GM04504 (cell line): ENCODE measurements at regions not wholly inside any gene's neighbourhood (a gene's known extent, or its start where the extent isn't known, plus 50 kb on each side); places are given as distances from the start of the nearest gene placed in this dataset.

Experiments used
- DNase-seq: peaks from one replicate; pipeline ENCODE4 v3.0.0-alpha.2; 2012; ENCODE audit warnings: low read depth

DNA sequence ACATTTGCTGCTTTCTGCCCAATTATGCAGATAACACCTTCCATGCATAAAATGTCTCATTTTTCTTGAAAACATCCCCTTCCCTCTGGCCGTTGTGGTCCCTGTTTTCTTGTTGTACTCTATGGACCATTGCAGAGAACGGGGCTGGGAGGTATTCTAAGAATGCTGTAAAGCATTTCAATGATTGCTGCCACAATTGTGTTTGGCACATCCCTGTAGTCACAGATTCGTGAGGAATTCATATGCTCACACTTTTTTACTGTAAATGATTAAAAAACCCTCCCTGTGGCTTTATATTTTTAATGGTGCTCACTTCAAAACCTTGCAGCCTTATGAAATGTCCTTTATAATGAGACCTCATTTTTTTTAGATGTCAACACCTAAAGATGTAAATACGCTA is 207.2 kb upstream of the GBE1 start:
- no peak for DNase-seq

GRCh38 chr3:81967393-81967792 is 205.9 kb upstream of the GBE1 start:
- DNase-seq = no peak

- DNase-seq = no peak
Observed at GRCh38 chr3:81965696-81966095, 204.3 kb upstream of the GBE1 start.

DNA sequence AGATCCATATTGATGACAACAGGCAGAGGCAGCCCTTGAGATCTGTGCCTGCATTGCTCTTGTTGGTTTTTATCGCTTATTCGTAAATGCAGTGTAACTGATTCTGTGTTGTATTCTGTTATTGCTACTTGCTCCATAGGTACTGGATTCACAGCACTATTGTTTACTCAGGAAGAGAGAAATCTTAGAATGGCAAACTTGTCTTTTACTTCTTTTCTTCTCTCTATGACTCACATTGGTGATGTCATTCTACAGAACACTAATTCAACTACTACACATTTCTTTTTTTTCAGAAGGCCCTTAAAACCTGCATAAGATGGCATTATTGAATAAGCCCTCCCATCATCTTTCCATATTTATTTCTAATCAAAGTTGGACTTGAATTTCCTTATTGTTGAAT is 201.0 kb upstream of the GBE1 start:
- DNase-seq = no peak

DNA sequence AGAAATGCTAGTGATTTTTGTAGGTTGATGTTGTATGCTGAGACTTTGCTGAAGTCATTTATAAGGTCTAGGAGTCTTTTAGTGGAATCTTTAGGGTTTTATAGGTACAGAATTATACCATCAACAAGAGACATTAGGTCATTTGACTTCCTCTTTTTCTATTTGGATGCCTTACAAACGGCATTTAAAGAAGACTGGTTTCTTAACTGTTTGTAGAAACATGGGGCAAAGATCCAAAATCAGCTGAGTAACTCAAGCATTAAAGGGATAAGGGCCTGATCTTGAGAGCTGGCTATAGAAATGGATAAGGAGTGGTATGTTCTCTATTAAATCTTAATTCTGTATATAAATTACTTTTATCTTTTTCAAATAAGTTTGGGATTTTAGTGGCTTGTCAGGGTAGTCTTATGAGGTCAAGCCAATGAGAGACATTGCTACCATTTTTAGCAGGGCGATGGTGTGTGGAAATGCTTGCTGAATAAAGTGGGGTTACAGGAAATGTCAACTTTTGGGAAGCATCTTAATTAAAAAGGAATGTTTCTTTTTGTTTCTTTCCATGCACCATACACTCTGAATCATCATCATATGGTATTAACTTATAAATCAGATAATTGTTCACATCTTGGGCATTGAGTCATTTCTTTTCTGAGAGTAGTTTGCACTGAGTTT is 197.7 kb upstream of the GBE1 start:
- DNase-seq = peak; percentile 47

GRCh38 chr3:81955878-81956277 is 194.4 kb upstream of the GBE1 start:
- no peak for DNase-seq

DNA sequence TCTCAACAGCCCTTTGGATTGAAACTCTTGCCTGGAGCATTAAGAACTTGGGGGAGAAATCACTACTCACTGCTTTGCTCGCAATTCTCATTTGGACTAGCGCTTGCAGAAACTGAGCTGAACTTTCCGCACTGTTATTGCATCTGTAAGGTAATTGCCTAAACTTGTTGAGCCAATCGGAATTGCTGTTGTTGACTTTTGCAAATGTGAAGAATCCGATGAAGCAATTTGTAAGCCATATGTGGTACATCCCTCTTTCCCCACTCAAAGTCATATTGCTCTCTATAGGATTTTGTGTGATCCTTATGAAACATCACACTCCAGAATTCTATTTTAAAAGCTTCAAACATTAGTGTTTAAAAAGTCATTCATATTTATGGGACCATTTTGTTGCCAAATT is 191.7 kb upstream of the GBE1 start:
- no peak for DNase-seq

DNA sequence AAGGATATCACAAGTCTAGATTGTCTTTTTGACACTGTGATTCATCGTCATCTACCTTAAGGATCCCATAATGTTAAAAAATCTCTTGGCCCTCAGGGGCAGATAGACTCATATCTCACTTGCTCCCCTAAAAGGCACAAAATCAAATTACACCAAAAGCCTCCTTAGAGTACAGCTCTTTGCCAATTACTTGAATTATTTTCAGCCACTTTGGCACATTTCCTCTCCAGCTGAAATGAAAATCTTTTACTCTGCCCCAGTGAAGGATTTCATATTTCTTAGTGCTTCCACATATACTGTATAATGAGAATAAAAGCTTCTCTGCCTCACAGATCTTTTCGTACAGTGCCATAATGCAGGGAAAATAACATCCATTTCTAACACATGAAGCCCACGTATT is 190.7 kb upstream of the GBE1 start:
- no peak for DNase-seq

GRCh38 chr3:81951636-81952035 is 190.2 kb upstream of the GBE1 start:
- no peak for DNase-seq

DNA sequence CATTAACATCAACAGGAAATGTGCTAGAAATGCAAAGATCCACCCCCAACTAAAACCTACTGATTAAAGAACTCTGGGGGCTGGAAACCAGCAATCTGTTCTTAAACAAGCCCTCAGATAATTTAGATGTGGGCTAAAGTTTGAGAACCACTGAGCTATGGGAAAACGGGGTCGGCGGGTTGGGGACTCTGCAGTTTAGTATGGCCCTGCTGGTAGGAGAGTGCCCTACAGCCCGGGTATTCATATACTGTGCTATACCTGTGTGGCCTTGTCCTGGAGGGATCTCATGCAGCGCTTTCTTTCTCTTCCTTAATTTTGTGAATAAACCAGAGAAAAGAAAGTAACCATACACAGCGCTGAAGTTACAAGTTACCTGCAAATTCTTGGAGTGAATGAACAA is 189.7 kb upstream of the GBE1 start:
- DNase-seq = no peak

- DNase-seq = no peak
Observed at GRCh38 chr3:81947359-81947758, 185.9 kb upstream of the GBE1 start.

GRCh38 chr3:81938681-81939080 is 177.2 kb upstream of the GBE1 start:
- no peak for DNase-seq

- DNase-seq = no peak
Observed at GRCh38 chr3:81936817-81937216, 175.4 kb upstream of the GBE1 start.

DNA sequence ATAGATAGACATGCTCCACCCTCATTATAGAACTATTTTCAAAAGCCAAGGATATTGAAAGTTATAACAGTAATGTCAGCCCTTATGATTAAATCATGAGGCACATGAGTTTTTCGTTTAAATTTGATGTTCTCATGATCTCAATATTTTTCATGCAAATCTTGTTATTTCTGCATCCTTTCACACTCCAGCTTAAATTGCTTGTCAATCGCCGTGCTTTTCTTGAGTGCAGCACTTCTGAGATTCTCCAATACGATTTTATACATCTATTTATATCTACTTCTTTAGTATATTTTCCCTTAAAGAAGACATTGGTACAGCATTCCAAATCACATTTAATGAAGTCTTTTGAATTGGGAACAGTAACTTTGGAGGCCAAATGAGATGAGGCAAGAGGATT is 171.2 kb upstream of the GBE1 start:
- DNase-seq = no peak

- no peak for DNase-seq
Observed at GRCh38 chr3:81931265-81932251, 170.1 kb upstream of the GBE1 start.

GRCh38 chr3:81929697-81930096 is 168.3 kb upstream of the GBE1 start:
- DNase-seq = no peak

- no peak for DNase-seq
Observed at GRCh38 chr3:81927811-81928210, 166.4 kb upstream of the GBE1 start.

DNA sequence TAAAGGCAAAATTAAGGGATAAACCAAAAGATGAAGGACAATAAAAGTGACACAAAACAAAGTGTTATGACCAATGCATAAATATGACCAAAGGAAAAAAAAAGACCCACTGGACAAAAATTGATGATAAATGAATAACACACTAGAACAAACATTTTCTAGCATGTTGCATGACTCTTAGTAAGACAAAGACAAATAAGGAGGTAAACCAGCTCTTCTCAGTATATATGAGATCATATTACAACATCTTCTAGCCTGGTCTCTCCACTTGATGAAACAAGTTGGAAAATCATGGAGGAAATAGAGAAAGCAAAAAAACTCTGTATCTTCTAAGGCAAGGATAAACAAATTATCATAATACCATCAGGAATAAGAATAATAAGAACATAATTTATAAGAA is 163.9 kb upstream of the GBE1 start:
- no peak for DNase-seq

GRCh38 chr3:81923038-81923437 is 161.6 kb upstream of the GBE1 start:
- DNase-seq = no peak

DNA sequence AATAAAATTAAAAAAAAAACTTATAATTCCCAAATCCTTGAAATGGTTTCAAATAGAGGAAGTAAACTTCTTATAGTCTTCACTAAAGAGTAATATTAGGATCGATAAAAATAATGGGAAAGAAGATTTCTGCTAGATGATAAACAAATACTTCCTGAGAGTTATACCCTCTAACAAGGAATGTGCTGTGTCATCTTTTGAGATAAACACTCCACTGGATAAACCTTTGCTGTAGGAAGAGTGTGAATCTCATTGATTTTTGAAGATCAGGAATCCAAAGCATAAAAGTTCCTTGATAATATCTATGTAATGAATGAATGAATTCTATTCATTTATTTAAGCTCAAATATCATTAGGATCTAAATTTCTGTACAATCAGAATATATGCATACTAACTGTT is 161.0 kb upstream of the GBE1 start:
- DNase-seq = no peak

DNA sequence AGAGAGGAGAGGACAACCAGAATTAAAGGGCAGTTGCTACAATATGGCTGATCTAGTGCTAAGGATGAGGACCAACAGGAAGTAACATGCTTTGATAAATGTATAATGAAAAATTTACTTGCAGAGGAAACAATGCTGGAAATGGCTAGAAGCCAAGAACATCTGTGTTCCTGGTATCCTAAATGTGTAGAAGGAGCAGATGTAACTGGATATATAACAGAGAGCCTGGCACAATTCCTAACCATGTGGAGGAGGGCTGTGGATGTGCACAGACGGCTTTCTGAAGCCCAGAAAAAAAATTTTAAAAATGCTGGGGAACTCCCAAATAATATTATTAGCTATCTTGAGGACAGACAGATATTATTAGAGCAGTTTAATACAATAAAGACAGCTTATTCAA is 159.4 kb upstream of the GBE1 start:
- DNase-seq = no peak

- DNase-seq = no peak
Observed at GRCh38 chr3:81916890-81917289, 155.4 kb upstream of the GBE1 start.

- no peak for DNase-seq
Observed at GRCh38 chr3:81913886-81914663, 152.6 kb upstream of the GBE1 start.
